SU-DHL-6 (cell line): ENCODE measurements at regions not wholly inside any gene's neighbourhood (a gene's known extent, or its start where the extent isn't known, plus 50 kb on each side); places are given as distances from the start of the nearest gene placed in this dataset.

Experiments
- CTCF ChIP-seq: fragments of 200-600 bp; sonication (generic); IDR thresholded peaks from one replicate; pipeline ENCODE4 v1.5.1; 2017; ENCODE audit warnings: antibody characterized with exemption, mild to moderate bottlenecking, low read length, moderate library complexity; ENCODE audit not compliant: insufficient read depth, poor library complexity, severe bottlenecking
- EZH2phosphoT487 ChIP-seq: fragments of 200-600 bp; sonication (generic), shearing (Covaris generic); conservative IDR thresholded peaks from 2 replicates; pipeline ENCODE4 v1.6.1; 2018; ENCODE audit warnings: mild to moderate bottlenecking, antibody characterized with exemption, low read length, moderate library complexity, mixed read lengths

DNA sequence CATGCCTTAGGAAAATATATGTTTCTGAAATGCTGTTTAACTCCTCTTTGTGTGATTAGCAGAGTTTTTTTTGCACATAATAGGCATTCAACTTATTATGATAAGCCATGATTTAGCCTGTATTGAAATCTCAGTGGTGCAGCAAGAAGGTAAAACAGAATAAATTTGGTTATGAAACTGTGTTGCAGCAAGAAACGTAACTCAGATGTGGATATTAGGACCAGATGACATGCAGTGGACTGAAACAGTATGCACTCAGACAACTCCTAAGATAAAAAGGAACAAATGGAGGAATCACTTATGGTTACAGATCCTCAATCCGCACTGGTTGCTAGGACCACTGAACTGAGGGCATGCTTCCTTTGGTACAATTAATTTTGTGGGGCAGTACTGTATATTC is 254.2 kb upstream of the HSF2 start:
- TF ChIP-seq CTCF (no peak), EZH2phosphoT487 (no peak)
